ENCODE measurements at regions not wholly inside any gene's neighbourhood (a gene's known extent, or its start where the extent isn't known, plus 50 kb on each side); places are given as distances from the start of the nearest gene placed in this dataset.
A peak's percentile ranks its signal among the peaks of the same experiment; 100 is the strongest.

DNA sequence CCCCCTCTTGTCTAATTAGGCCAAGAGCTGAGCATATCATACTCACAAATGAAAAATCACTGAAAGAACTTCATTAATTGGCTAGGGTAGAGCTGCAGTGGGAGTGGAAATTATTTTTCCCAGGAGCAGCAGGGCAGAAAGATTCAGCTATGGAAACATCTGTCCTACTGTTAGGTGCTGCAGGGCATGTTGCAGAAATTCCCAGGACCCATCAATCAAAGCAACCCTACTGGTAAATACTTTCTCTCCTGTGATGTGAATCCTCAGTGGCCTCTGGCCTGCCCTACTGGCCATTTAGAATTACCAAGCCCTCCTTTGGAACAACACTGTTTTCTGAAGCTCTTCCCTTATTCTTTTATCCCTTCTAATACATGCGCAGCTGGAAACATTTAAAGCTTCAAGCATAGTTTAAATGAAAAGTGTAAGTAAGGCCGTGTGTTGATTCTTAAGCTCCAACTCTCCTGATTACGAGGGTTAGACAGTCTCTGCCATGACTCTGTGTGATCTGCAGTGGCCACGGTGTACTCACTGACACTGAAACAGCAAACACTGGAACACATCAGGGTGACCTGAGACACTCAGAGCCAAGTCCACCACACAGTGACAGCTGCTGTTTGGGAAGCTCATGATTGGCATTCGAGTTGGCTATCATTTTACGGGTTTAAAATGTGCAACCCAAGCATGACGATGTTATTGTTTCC is 62.6 kb upstream of the TMCC3 start:
- POLR2A ChIA-PET, result interaction anchor here (0.5 to 0.6 kb wide), 2 partner anchors 137 to 150 kb away, joined by 4 to 6 read pairs; no protein-coding TSS in a partner anchor
- TF ChIP-seq, protein P1, sequence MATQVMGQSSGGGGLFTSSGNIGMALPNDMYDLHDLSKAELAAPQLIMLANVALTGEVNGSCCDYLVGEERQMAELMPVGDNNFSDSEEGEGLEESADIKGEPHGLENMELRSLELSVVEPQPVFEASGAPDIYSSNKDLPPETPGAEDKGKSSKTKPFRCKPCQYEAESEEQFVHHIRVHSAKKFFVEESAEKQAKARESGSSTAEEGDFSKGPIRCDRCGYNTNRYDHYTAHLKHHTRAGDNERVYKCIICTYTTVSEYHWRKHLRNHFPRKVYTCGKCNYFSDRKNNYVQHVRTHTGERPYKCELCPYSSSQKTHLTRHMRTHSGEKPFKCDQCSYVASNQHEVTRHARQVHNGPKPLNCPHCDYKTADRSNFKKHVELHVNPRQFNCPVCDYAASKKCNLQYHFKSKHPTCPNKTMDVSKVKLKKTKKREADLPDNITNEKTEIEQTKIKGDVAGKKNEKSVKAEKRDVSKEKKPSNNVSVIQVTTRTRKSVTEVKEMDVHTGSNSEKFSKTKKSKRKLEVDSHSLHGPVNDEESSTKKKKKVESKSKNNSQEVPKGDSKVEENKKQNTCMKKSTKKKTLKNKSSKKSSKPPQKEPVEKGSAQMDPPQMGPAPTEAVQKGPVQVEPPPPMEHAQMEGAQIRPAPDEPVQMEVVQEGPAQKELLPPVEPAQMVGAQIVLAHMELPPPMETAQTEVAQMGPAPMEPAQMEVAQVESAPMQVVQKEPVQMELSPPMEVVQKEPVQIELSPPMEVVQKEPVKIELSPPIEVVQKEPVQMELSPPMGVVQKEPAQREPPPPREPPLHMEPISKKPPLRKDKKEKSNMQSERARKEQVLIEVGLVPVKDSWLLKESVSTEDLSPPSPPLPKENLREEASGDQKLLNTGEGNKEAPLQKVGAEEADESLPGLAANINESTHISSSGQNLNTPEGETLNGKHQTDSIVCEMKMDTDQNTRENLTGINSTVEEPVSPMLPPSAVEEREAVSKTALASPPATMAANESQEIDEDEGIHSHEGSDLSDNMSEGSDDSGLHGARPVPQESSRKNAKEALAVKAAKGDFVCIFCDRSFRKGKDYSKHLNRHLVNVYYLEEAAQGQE (IDR thresholded peaks at IDR 0.05; ENCODE audit: insufficient read depth in 1 of 2, low read depth in 2 of 2, low read length in 1 of 2), result no peak
- TF ChIP-seq TCF7L2 (IDR thresholded peaks at IDR 0.05; ENCODE audit: low read depth, low read length), result no peak
- no peak for TF ChIP-seq POLR2AphosphoS5 (IDR thresholded peaks at IDR 0.05; ENCODE audit: low read depth, low read length)
- TF ChIP-seq SIN3A (IDR thresholded peaks at IDR 0.05; ENCODE audit: borderline replicate concordance, insufficient read depth, low read depth, low read length), result no peak
- TF ChIP-seq, protein P2, sequence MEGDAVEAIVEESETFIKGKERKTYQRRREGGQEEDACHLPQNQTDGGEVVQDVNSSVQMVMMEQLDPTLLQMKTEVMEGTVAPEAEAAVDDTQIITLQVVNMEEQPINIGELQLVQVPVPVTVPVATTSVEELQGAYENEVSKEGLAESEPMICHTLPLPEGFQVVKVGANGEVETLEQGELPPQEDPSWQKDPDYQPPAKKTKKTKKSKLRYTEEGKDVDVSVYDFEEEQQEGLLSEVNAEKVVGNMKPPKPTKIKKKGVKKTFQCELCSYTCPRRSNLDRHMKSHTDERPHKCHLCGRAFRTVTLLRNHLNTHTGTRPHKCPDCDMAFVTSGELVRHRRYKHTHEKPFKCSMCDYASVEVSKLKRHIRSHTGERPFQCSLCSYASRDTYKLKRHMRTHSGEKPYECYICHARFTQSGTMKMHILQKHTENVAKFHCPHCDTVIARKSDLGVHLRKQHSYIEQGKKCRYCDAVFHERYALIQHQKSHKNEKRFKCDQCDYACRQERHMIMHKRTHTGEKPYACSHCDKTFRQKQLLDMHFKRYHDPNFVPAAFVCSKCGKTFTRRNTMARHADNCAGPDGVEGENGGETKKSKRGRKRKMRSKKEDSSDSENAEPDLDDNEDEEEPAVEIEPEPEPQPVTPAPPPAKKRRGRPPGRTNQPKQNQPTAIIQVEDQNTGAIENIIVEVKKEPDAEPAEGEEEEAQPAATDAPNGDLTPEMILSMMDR (IDR thresholded peaks at IDR 0.05), result no peak
- no peak overlapping the region for H3K27ac ChIP-seq (ENCODE audit: low read length)
- CTCF ChIA-PET, result no interaction called here
- intact Hi-C loops (cut with micrococcal nuclease; ENCODE audit: unreplicated experiment) (no loop called here), in situ Hi-C loops (cut with HindIII; ENCODE audit: low pct_unique_long_range_greater_than_20kb, low sequenced_read_pairs) (no loop called here)
- no peaks in the 10 kb centered on the region for H3K4me1 ChIP-seq (ENCODE audit: control insufficient read depth, insufficient read depth, low read length)
- H3K27me3 ChIP-seq (ENCODE audit: control insufficient read depth, insufficient read depth, low read length), result peaks cover 6% of the 10 kb centered on the region
- DNase-seq (ENCODE audit: low read depth, low spot score) (no peak), ATAC-seq (no peak)
- no peaks in the 10 kb centered on the region for H3K36me3 ChIP-seq (ENCODE audit: control insufficient read depth, insufficient read depth, low read length)
- no peaks in the 10 kb centered on the region for H3K9me3 ChIP-seq (ENCODE audit: control insufficient read depth, insufficient read depth, low read depth, low read length)
- no peak overlapping the region for H3K4me3 ChIP-seq (ENCODE audit: low read depth in 2 of 2, low read length in 2 of 2)
- BruUV-seq (replicated peaks), result no TSS peak

DNA sequence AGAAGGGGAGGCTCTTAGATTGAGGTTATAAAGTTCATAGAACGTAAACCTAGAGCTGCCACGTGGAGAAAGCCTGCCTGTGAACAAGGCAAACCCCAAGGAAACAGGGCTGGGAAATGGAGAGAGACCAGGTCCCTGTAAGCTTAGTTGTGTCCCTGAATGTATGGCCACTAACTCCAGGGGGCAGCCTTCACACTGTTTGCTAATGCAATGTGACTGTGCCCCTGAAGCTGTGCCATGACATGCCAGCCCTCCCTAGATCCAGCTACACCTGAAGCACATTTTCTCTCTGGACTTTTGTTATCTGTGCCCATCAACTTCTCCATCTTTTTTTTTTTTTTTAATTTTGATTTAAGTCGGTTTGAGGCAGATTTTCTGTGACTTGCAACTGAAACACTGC is 60.6 kb upstream of the TMCC3 start:
- no peaks in the 10 kb centered on the region for H3K27me3 ChIP-seq (ENCODE audit: control insufficient read depth, insufficient read depth, low read length)
- DNase-seq (ENCODE audit: low read depth, low spot score), result no peak
- no peak overlapping the region for H3K4me3 ChIP-seq (ENCODE audit: low read depth in 2 of 2, low read length in 2 of 2)
- H3K9me3 ChIP-seq (ENCODE audit: control insufficient read depth, insufficient read depth, low read depth, low read length), result no peaks in the 10 kb centered on the region
- in situ Hi-C loops (cut with HindIII; ENCODE audit: low pct_unique_long_range_greater_than_20kb, low sequenced_read_pairs) (no loop called here), intact Hi-C loops (cut with micrococcal nuclease; ENCODE audit: unreplicated experiment) (no loop called here)
- peak; percentile 79 for ATAC-seq
- CTCF ChIA-PET, result interaction anchor here (1.1 kb wide), 1 partner anchor 10 kb away, joined by 5 read pairs; no protein-coding TSS in a partner anchor
- no peak overlapping the region for H3K27ac ChIP-seq (ENCODE audit: low read length)
- TF ChIP-seq SIN3A (IDR thresholded peaks at IDR 0.05; ENCODE audit: borderline replicate concordance, insufficient read depth, low read depth, low read length) (no peak), TCF7L2 (IDR thresholded peaks at IDR 0.05; ENCODE audit: low read depth, low read length) (no peak), POLR2AphosphoS5 (IDR thresholded peaks at IDR 0.05; ENCODE audit: low read depth, low read length) (no peak)
- TF ChIP-seq, protein P2 (IDR thresholded peaks at IDR 0.05), result peak; percentile 68
- TF ChIP-seq, protein P1 (IDR thresholded peaks at IDR 0.05; ENCODE audit: insufficient read depth in 1 of 2, low read depth in 2 of 2, low read length in 1 of 2), result no peak
- no peaks in the 10 kb centered on the region for H3K4me1 ChIP-seq (ENCODE audit: control insufficient read depth, insufficient read depth, low read length)
- no TSS peak for BruUV-seq (replicated peaks)
- no peaks in the 10 kb centered on the region for H3K36me3 ChIP-seq (ENCODE audit: control insufficient read depth, insufficient read depth, low read length)
- POLR2A ChIA-PET, result no interaction called here

Measured in Panc1 (cell line).